ENCODE measurements at regions not wholly inside any gene's neighbourhood (a gene's known extent, or its start where the extent isn't known, plus 50 kb on each side); places are given as distances from the start of the nearest gene placed in this dataset.

- Histone ChIP-seq H3K27ac (no peak overlapping the region), H3K27me3 (no peaks in the 10 kb centered on the region), H3K4me3 (no peak overlapping the region), H3K36me3 (no peaks in the 10 kb centered on the region), H3K4me1 (peaks cover 4% of the 10 kb centered on the region), H3K9me3 (no peaks in the 10 kb centered on the region)
- no peak for DNase-seq (ENCODE audit: low spot score in 2 of 2)
- TF ChIP-seq EP300 (IDR thresholded peaks at IDR 0.05) (no peak), POLR2AphosphoS5 (IDR thresholded peaks at IDR 0.05) (no peak), POLR2A (IDR thresholded peaks at IDR 0.05) (no peak)
- TF ChIP-seq, protein P1, sequence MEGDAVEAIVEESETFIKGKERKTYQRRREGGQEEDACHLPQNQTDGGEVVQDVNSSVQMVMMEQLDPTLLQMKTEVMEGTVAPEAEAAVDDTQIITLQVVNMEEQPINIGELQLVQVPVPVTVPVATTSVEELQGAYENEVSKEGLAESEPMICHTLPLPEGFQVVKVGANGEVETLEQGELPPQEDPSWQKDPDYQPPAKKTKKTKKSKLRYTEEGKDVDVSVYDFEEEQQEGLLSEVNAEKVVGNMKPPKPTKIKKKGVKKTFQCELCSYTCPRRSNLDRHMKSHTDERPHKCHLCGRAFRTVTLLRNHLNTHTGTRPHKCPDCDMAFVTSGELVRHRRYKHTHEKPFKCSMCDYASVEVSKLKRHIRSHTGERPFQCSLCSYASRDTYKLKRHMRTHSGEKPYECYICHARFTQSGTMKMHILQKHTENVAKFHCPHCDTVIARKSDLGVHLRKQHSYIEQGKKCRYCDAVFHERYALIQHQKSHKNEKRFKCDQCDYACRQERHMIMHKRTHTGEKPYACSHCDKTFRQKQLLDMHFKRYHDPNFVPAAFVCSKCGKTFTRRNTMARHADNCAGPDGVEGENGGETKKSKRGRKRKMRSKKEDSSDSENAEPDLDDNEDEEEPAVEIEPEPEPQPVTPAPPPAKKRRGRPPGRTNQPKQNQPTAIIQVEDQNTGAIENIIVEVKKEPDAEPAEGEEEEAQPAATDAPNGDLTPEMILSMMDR (IDR thresholded peaks at IDR 0.05) = no peak
Measured at GRCh38 chr2:62343206-62343605, 147.3 kb downstream of the B3GNT2 start.

DNA sequence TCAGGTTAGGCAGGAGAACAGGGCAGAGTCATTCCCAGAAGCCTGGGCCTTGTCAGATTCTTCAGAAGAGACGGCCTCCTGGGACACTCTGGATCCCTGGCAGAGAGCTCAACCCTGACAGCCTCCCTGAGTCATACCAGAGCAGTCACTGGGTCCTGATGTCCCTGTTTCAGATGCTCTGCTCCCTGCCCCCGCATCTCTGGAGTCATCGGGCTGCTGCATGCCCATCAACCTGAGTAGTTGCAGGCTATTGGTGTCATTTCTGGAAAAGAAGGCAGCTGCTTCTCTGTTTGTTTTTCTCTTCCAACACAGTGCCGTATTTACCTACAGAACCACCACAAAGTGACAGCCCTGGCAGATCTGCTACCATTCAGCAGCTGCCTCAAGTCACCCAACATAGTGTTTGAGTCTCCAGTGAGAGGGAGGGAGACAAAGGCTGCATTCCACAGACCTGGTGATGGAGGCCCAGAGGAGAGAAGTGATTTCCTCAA is 145.1 kb downstream of the B3GNT2 start:
- no peaks in the 10 kb centered on the region for H3K9me3 ChIP-seq
- H3K4me1 ChIP-seq = peaks cover 4% of the 10 kb centered on the region
- no peak overlapping the region for H3K27ac ChIP-seq
- no peaks in the 10 kb centered on the region for H3K36me3 ChIP-seq
- no peak overlapping the region for H3K4me3 ChIP-seq
- 66% methylated on average over 3 of the region's 4 CpGs for WGBS
- no peak for DNase-seq (ENCODE audit: low spot score in 2 of 2)
- no peaks in the 10 kb centered on the region for H3K27me3 ChIP-seq
- TF ChIP-seq EP300 (IDR thresholded peaks at IDR 0.05) = no peak
- TF ChIP-seq, protein P1 (IDR thresholded peaks at IDR 0.05) = no peak
- no peak for TF ChIP-seq POLR2A (IDR thresholded peaks at IDR 0.05)
- no peak for TF ChIP-seq POLR2AphosphoS5 (IDR thresholded peaks at IDR 0.05)

DNA sequence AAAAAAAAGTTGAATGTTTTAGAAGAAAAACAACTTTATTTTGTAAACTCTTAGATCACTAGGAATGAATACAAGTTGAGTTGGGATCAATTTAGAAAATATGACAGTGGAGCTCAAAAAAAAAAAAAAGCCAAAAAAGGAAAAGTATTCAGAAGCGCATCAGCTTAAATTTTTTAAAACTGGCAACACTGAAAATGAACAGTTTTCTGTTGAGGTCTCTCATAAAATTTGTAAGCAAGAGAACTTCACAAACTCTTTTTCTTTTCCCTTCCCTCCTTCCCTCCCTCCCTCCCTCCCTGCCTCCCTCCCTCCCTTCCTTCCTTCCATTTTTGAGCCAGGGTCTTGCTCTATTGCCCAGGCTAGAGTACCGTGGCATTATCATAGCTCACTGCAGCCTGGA is 143.9 kb downstream of the B3GNT2 start:
- Histone ChIP-seq H3K9me3 (no peaks in the 10 kb centered on the region), H3K27me3 (no peaks in the 10 kb centered on the region), H3K4me3 (no peak overlapping the region), H3K27ac (no peak overlapping the region), H3K36me3 (no peaks in the 10 kb centered on the region), H3K4me1 (peaks cover 4% of the 10 kb centered on the region)
- 87% methylated on average over 2 of the region's 2 CpGs for WGBS
- no peak for DNase-seq (ENCODE audit: low spot score in 2 of 2)
- TF ChIP-seq POLR2A (IDR thresholded peaks at IDR 0.05) = no peak
- TF ChIP-seq POLR2AphosphoS5 (IDR thresholded peaks at IDR 0.05) = no peak
- TF ChIP-seq, protein P1 (IDR thresholded peaks at IDR 0.05) = no peak
- TF ChIP-seq EP300 (IDR thresholded peaks at IDR 0.05) = no peak

DNA sequence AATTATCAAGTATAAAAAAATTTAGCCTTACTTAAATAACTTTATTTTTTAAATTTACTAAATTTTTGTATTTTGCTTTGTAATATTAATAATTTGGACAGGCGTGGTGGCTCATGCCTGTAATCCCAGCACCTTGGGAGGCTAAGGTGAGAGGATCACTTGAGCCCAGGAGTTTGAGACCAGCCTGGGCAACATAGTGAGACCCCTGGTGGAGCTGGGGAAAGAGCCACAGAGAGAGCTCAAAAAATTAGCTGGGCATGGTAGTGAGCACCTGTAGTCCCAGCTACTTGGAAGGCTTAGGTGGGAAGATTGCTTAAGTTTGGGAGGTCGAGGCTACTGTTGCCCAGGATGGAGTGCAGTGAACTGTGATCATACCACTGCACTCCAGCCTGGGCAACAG is 143.5 kb downstream of the B3GNT2 start:
- Histone ChIP-seq H3K9me3 (no peaks in the 10 kb centered on the region), H3K27ac (no peak overlapping the region), H3K4me1 (peaks cover 4% of the 10 kb centered on the region), H3K36me3 (no peaks in the 10 kb centered on the region), H3K27me3 (no peaks in the 10 kb centered on the region), H3K4me3 (no peak overlapping the region)
- no peak for DNase-seq (ENCODE audit: low spot score in 2 of 2)
- WGBS = 87% methylated on average over 2 of the region's 2 CpGs
- TF ChIP-seq, protein P1 (IDR thresholded peaks at IDR 0.05) = no peak
- no peak for TF ChIP-seq EP300 (IDR thresholded peaks at IDR 0.05)
- TF ChIP-seq POLR2AphosphoS5 (IDR thresholded peaks at IDR 0.05) = no peak
- TF ChIP-seq POLR2A (IDR thresholded peaks at IDR 0.05) = no peak

DNA sequence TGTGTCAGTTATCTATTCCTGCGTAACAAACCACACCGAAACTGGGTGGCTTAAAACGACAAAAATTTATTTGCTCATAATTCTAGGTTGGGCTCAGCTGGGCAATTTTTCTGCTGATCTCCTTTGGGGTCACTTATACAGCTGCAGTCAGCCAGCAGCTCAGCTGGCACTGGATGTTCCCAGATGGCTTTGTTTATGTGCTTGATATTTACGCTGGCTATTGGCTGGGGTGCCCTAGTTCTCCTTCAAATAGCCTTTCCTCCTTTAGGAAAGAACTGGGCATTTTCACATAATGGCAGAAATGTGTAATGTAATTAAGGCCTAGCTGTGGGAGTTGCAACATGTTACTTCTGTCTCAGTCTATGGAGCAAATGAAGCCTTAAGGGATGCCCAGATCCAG is 142.2 kb downstream of the B3GNT2 start:
- WGBS = 77% methylated on average over 4 of the region's 4 CpGs
- Histone ChIP-seq H3K27ac (peak overlapping the region; percentile 44), H3K4me1 (no peaks in the 10 kb centered on the region), H3K36me3 (no peaks in the 10 kb centered on the region), H3K9me3 (no peaks in the 10 kb centered on the region), H3K4me3 (no peak overlapping the region), H3K27me3 (no peaks in the 10 kb centered on the region)
- no peak for DNase-seq (ENCODE audit: low spot score in 2 of 2)
- TF ChIP-seq POLR2AphosphoS5 (IDR thresholded peaks at IDR 0.05) (no peak), EP300 (IDR thresholded peaks at IDR 0.05) (no peak)
- TF ChIP-seq, protein P1 (IDR thresholded peaks at IDR 0.05) = no peak
